DOHH2 (cell line): ENCODE measurements at regions not wholly inside any gene's neighbourhood (a gene's known extent, or its start where the extent isn't known, plus 50 kb on each side); places are given as distances from the start of the nearest gene placed in this dataset.

ENCODE experiments used
- H3F3A ChIP-seq: fragments of 200-600 bp; sonication (generic), shearing (Covaris generic); 2 replicates; pipeline ENCODE4 v1.6.0; 2016; ENCODE audit warnings: antibody characterized with exemption, mild to moderate bottlenecking; ENCODE audit not compliant: control insufficient read depth, insufficient read depth
- H3K27ac ChIP-seq: fragments of 200-600 bp; sonication (generic); 2 replicates; pipeline ENCODE4 v1.5.1; 2014; ENCODE audit warnings: low read depth, mild to moderate bottlenecking, low read length, moderate library complexity
- H3K27me3 ChIP-seq: fragments of 200-600 bp; sonication (generic); 2 replicates; pipeline ENCODE4 v1.6.1; 2014; ENCODE audit warnings: mild to moderate bottlenecking, low read length, mixed read lengths; ENCODE audit not compliant: control insufficient read depth
- H3K36me3 ChIP-seq: fragments of 200-600 bp; sonication (generic); 2 replicates; pipeline ENCODE4 v1.6.1; 2014; ENCODE audit warnings: mild to moderate bottlenecking, low read length, moderate library complexity, mixed read lengths; ENCODE audit not compliant: control insufficient read depth
- H3K4me1 ChIP-seq: fragments of 200-600 bp; sonication (generic); 2 replicates; pipeline ENCODE4 v1.6.1; 2014; ENCODE audit warnings: mild to moderate bottlenecking, low read length, mixed read lengths; ENCODE audit not compliant: control insufficient read depth
- H3K4me2 ChIP-seq: fragments of 200-600 bp; sonication (generic); 2 replicates; pipeline ENCODE4 v1.6.0; 2014; ENCODE audit warnings: mild to moderate bottlenecking, low read length, moderate library complexity
- H3K4me3 ChIP-seq: fragments of 200-600 bp; sonication (generic); 2 replicates; pipeline ENCODE4 v1.5.1; 2014; ENCODE audit warnings: mild to moderate bottlenecking, low read length, mixed read lengths
- H3K79me2 ChIP-seq: fragments of 200-600 bp; sonication (generic); 2 replicates; pipeline ENCODE4 v1.6.1; 2014; ENCODE audit warnings: mild to moderate bottlenecking, low read length, mixed read lengths; ENCODE audit not compliant: control insufficient read depth
- H3K9me2 ChIP-seq: fragments of 200-600 bp; sonication (generic); replicated peaks from 2 replicates; pipeline ENCODE4 v1.6.1; 2014; ENCODE audit warnings: mild to moderate bottlenecking, low read length, mixed read lengths; ENCODE audit not compliant: control insufficient read depth
- H3K9me3 ChIP-seq: fragments of 200-600 bp; sonication (generic); 2 replicates; pipeline ENCODE4 v1.6.1; 2014; ENCODE audit warnings: antibody characterized with exemption, low read length, mixed read lengths; ENCODE audit not compliant: control insufficient read depth, insufficient read depth
- H4K20me1 ChIP-seq: fragments of 200-600 bp; sonication (generic); 2 replicates; pipeline ENCODE4 v1.6.0; 2014; ENCODE audit warnings: low read depth, mild to moderate bottlenecking, antibody characterized with exemption, low read length, moderate library complexity; ENCODE audit not compliant: control insufficient read depth, insufficient read depth
- CTCF ChIP-seq: fragments of 200-600 bp; sonication (generic); IDR thresholded peaks from one replicate; pipeline ENCODE4 v1.5.1; 2014; ENCODE audit warnings: antibody characterized with exemption, mild to moderate bottlenecking, low read depth, low read length; ENCODE audit not compliant: poor library complexity, severe bottlenecking
- EZH2phosphoT487 ChIP-seq: fragments of 200-600 bp; sonication (generic); IDR thresholded peaks from 2 replicates; pipeline ENCODE4 v1.6.1; 2017; ENCODE audit warnings: borderline replicate concordance, mild to moderate bottlenecking, antibody characterized with exemption, low read length, moderate library complexity, mixed read lengths

GRCh38 chr20:21020659-21021471 lies 85.3 kb downstream of the LINC00237 start:
- H3K4me3 ChIP-seq: no peak overlapping the region
- H3K9me3 ChIP-seq: no peaks in the 10 kb centered on the region
- no peaks in the 10 kb centered on the region for H3K36me3 ChIP-seq
- no peaks in the 10 kb centered on the region for H3K27me3 ChIP-seq
- H3K27ac ChIP-seq: no peak overlapping the region
- TF ChIP-seq CTCF (no peak), EZH2phosphoT487 (no peak)
- no peaks in the 10 kb centered on the region for H3K79me2 ChIP-seq
- no peaks in the 10 kb centered on the region for H4K20me1 ChIP-seq
- H3K9me2 ChIP-seq: no peaks in the 10 kb centered on the region
- H3K4me1 ChIP-seq: no peaks in the 10 kb centered on the region
- no peak overlapping the region for H3K4me2 ChIP-seq
- H3F3A ChIP-seq: no peaks in the 10 kb centered on the region

GRCh38 chr20:21019814-21020658 lies 86.1 kb downstream of the LINC00237 start:
- no peak overlapping the region for H3K27ac ChIP-seq
- no peaks in the 10 kb centered on the region for H3K27me3 ChIP-seq
- H3K79me2 ChIP-seq: no peaks in the 10 kb centered on the region
- no peak overlapping the region for H3K4me2 ChIP-seq
- no peak overlapping the region for H3K4me3 ChIP-seq
- H3K4me1 ChIP-seq: no peaks in the 10 kb centered on the region
- no peaks in the 10 kb centered on the region for H3K9me3 ChIP-seq
- H4K20me1 ChIP-seq: no peaks in the 10 kb centered on the region
- H3K36me3 ChIP-seq: no peaks in the 10 kb centered on the region
- no peaks in the 10 kb centered on the region for H3K9me2 ChIP-seq
- TF ChIP-seq EZH2phosphoT487 (no peak), CTCF (no peak)
- no peaks in the 10 kb centered on the region for H3F3A ChIP-seq

DNA sequence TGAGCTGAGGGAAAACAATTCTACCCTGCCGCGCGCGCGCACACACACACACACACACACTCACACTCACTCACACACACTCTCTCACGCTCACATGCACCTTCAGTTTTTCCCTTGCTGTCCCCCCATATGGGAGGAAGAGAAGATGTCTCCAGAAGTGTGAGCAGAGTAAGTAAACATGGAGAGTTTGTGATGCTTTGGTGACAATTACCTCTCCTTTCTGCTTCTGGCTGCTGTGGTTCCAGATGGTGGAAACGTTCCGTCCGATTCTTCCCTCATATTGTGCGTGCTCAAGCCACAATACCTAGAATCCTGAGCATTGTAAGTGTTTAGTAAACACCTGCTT lies 86.7 kb downstream of the LINC00237 start:
- Histone ChIP-seq H3F3A (no peaks in the 10 kb centered on the region), H3K36me3 (no peaks in the 10 kb centered on the region), H3K9me2 (no peaks in the 10 kb centered on the region), H3K79me2 (no peaks in the 10 kb centered on the region), H3K4me2 (no peak overlapping the region), H3K4me1 (no peaks in the 10 kb centered on the region), H3K27ac (no peak overlapping the region), H3K9me3 (no peaks in the 10 kb centered on the region), H4K20me1 (no peaks in the 10 kb centered on the region), H3K27me3 (no peaks in the 10 kb centered on the region), H3K4me3 (no peak overlapping the region)
- no peak for TF ChIP-seq CTCF
- no peak for TF ChIP-seq EZH2phosphoT487
